HepG2 (cell line): ENCODE measurements at regions not wholly inside any gene's neighbourhood (a gene's known extent, or its start where the extent isn't known, plus 50 kb on each side); places are given as distances from the start of the nearest gene placed in this dataset.

ENCODE experiments used
- ATAC-seq: fragments of 200-7000 bp; cut with Tn5 transposase; 3 replicates; pipeline ENCODE4 v1.9.1; 2020; ENCODE audit warnings: mild to moderate bottlenecking, moderate library complexity
- BruUV-seq: library from RNA; stranded (reverse); fragments of 400-500 nt; replicated peaks from 2 replicates; lab custom pipeline; 2021; lab: Mats Ljungman, UMichigan
- CTCF ChIA-PET: fragments of 300-600 bp; formaldehyde crosslinking; extraction: SDS; loops from one replicate; lab custom pipeline; 2021; ENCODE audit warnings: low total read pairs, inconsistent platforms, low intra/inter-chr PET ratio; lab: Yijun Ruan, JAX
- POLR2A ChIA-PET: fragments of 350-600 bp; sonication (Branson Sonifier 250); formaldehyde crosslinking; loops from one replicate; lab custom pipeline; 2020; ENCODE audit warnings: antibody characterized with exemption, inconsistent platforms; lab: Yijun Ruan, JAX
- DNase-seq: peaks from one replicate; pipeline ENCODE4 v3.0.0-alpha.2; 2015; ENCODE audit warnings: low spot score
- FAIRE-seq: peaks from 3 replicates; lab custom pipeline; 2011; peaks lifted over from hg19 to GRCh38; lab: Jason Lieb, UNC
- H2AFZ ChIP-seq: one replicate; pipeline ENCODE4 v1.6.1; 2011; ENCODE audit warnings: low read length, inconsistent platforms
- H3K27ac ChIP-seq: fragments of 300-600 bp; 3 replicates; pipeline ENCODE4 v1.8.0; 2011; ENCODE audit warnings: mixed run types, mild to moderate bottlenecking, mixed read lengths, low read length, inconsistent platforms; ENCODE audit not compliant: insufficient read depth; ENCODE audit errors: extremely low read length
- H3K27me3 ChIP-seq, 2 experiments: fragments of 200-600 bp in 1 of 2; 2 replicates in 1 of 2; 3 replicates in 1 of 2; pipeline versions ENCODE4 v1.6.0 to v1.8.0; 2011; ENCODE audit warnings: low read length in 2 of 2, mild to moderate bottlenecking in 2 of 2, moderate library complexity in 2 of 2, inconsistent platforms in 1 of 2; ENCODE audit not compliant: insufficient read depth in 2 of 2, control insufficient read depth in 1 of 2
- H3K36me3 ChIP-seq, 2 experiments: fragments of 200-600 bp in 1 of 2; replicated peaks in 1 of 2; 2 replicates in 1 of 2; 3 replicates in 1 of 2; pipeline versions ENCODE4 v1.5.1 to v1.8.0; 2011; ENCODE audit warnings: low read length in 2 of 2, inconsistent platforms in 1 of 2; ENCODE audit not compliant: insufficient read depth in 2 of 2, control insufficient read depth in 1 of 2
- H3K4me1 ChIP-seq: 2 replicates; pipeline ENCODE4 v1.5.1; 2012; ENCODE audit warnings: low read length, inconsistent platforms; ENCODE audit not compliant: insufficient read depth
- H3K4me2 ChIP-seq: 2 replicates; pipeline ENCODE4 v1.6.0; 2011; ENCODE audit warnings: low read depth, low read length, inconsistent platforms
- H3K4me3 ChIP-seq, 3 experiments: fragments of 200-600 bp in 1 of 3; sonication (generic), shearing (Covaris generic) in 1 of 3; replicated peaks in 1 of 3; 2 replicates each; pipeline ENCODE4 v1.5.1; 2011 to 2016; ENCODE audit warnings: low read length in 3 of 3, inconsistent platforms in 2 of 3, low read depth in 2 of 3, mild to moderate bottlenecking in 2 of 3, control low read depth in 1 of 3, mixed read lengths in 1 of 3; ENCODE audit not compliant: insufficient read depth in 1 of 3
- H3K79me2 ChIP-seq: one replicate; pipeline ENCODE4 v1.6.1; 2011; ENCODE audit warnings: low read length, inconsistent platforms; ENCODE audit not compliant: insufficient read depth
- H3K9ac ChIP-seq: 2 replicates; pipeline ENCODE4 v1.6.0; 2011; ENCODE audit warnings: mild to moderate bottlenecking, low read depth, low read length, inconsistent platforms; ENCODE audit not compliant: insufficient read depth
- H3K9me3 ChIP-seq: 2 replicates; pipeline ENCODE4 v1.5.1; 2012; ENCODE audit warnings: mild to moderate bottlenecking, low read length
- H4K20me1 ChIP-seq: 2 replicates; pipeline ENCODE4 v1.6.0; 2011; ENCODE audit warnings: inconsistent platforms, mild to moderate bottlenecking, low read length, moderate library complexity; ENCODE audit not compliant: insufficient read depth
- ARNTL ChIP-seq: sonication (generic); formaldehyde crosslinking; IDR thresholded peaks from 2 replicates; pipeline ENCODE4 v1.4.0; 2020; ENCODE audit warnings: mild to moderate bottlenecking, missing genetic modification reagents
- GABPB1 ChIP-seq: IDR thresholded peaks from 2 replicates; pipeline ENCODE4 v1.6.1; 2016; ENCODE audit warnings: mild to moderate bottlenecking, missing genetic modification reagents, moderate library complexity, missing compliant biosample characterization
- NFIB ChIP-seq: sonication (generic); formaldehyde crosslinking; IDR thresholded peaks from 2 replicates; pipeline ENCODE4 v1.9.0; 2021; ENCODE audit warnings: missing genetic modification reagents, mild to moderate bottlenecking, borderline replicate concordance
- PHF5A ChIP-seq: IDR thresholded peaks from one replicate; pipeline ENCODE4 v1.6.1; 2018; ENCODE audit warnings: low read depth, missing genetic modification reagents; ENCODE audit not compliant: unreplicated experiment
- POLR2AphosphoS2 ChIP-seq: IDR thresholded peaks from 2 replicates; pipeline ENCODE4 v1.6.1; 2011; ENCODE audit warnings: low read depth, low read length, improper control_type of control experiment
- RXRB ChIP-seq: IDR thresholded peaks from 2 replicates; pipeline ENCODE4 v1.6.1; 2016; ENCODE audit warnings: borderline replicate concordance, missing genetic modification reagents, missing compliant biosample characterization
- SATB2 ChIP-seq: sonication (generic); formaldehyde crosslinking; IDR thresholded peaks from 2 replicates; pipeline ENCODE4 v1.5.0; 2020; ENCODE audit warnings: missing genetic modification reagents
- TRIM24 ChIP-seq: sonication (generic); formaldehyde crosslinking; IDR thresholded peaks from 2 replicates; pipeline ENCODE4 v1.8.0; 2022; ENCODE audit warnings: mild to moderate bottlenecking, missing genetic modification reagents
- ZNF143 ChIP-seq: sonication (generic); formaldehyde crosslinking; IDR thresholded peaks from 2 replicates; pipeline ENCODE4 v1.4.0; 2020; ENCODE audit warnings: missing genetic modification reagents
- ZNF30 ChIP-seq: sonication (generic); formaldehyde crosslinking; IDR thresholded peaks from 2 replicates; pipeline ENCODE4 v1.5.0; 2020; ENCODE audit warnings: mild to moderate bottlenecking, missing genetic modification reagents
- ZNF383 ChIP-seq: sonication (generic); formaldehyde crosslinking; IDR thresholded peaks from 2 replicates; pipeline ENCODE4 v1.4.0; 2020; ENCODE audit warnings: missing genetic modification reagents, mild to moderate bottlenecking, borderline replicate concordance
- ZNF749 ChIP-seq: sonication (generic); formaldehyde crosslinking; IDR thresholded peaks from 2 replicates; pipeline ENCODE4 v1.8.0; 2022; ENCODE audit warnings: mild to moderate bottlenecking, missing genetic modification reagents, moderate library complexity, borderline replicate concordance
- WGBS: methylation state at CpG from one replicate; pipeline ENCODE4 v1.1.6; 2017; ENCODE audit warnings: low lambda C conversion rate; 5-methylcytosine and 5-hydroxymethylcytosine counted together
- in situ Hi-C: cut with HindIII; loops from 2 replicates; pipeline ENCODE4 v1.10.0; 2017; ENCODE audit warnings: low pct_unique_long_range_greater_than_20kb; ENCODE audit not compliant: extremely low pct_ligation_motif_present
- intact Hi-C: fragments of 100-400 bp; cut with micrococcal nuclease; formaldehyde crosslinking; loops from one replicate; pipeline ENCODE4 v1.10.0; 2022; ENCODE audit not compliant: unreplicated experiment
- TF ChIP-seq, protein P1 (sequence below): sonication (generic); formaldehyde crosslinking; IDR thresholded peaks from 2 replicates; pipeline ENCODE4 v1.4.0; 2020; ENCODE audit warnings: mild to moderate bottlenecking, low read depth, missing genetic modification reagents
- TF ChIP-seq, protein P2 (sequence below): sonication (generic); formaldehyde crosslinking; IDR thresholded peaks from 2 replicates; pipeline ENCODE4 v1.4.0; 2020; ENCODE audit warnings: mild to moderate bottlenecking, missing genetic modification reagents

DNA sequence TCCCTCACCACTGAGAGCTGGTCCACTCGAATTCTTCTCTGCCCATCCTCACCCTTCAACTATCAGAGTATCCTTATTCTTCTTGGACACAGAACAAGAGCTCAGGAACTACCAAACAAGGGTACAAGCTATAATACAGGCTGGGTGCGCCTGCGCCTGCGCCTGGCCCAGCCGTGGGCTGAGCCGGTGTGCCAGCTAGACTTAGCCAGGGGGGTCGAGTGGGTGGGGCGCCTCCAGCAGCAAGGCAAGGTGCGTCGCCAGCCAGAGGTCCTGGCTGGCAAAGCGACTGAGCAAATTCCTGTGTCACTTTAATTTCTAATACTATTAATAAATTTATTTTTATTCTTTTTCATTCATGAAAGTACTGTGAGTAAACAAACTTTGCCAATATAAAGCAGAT is 1072.6 kb upstream of the PIK3C3 start:
- intact Hi-C loops = no loop called here
- WGBS = 16% methylated on average over 5 of the region's 11 CpGs
- FAIRE-seq (no peak), ATAC-seq (no peak)
- H4K20me1 ChIP-seq = no peaks in the 10 kb centered on the region
- H3K4me1 ChIP-seq = no peaks in the 10 kb centered on the region
- no peak overlapping the region for H3K4me2 ChIP-seq
- no peak overlapping the region for H3K9ac ChIP-seq
- POLR2A ChIA-PET = no interaction called here
- H3K9me3 ChIP-seq = no peaks in the 10 kb centered on the region
- H3K36me3 ChIP-seq = no peaks in the 10 kb centered on the region
- H3K4me3 ChIP-seq = no peak overlapping the region
- TF ChIP-seq ZNF749 (CRISPR knock-in tag) = no peak
- TF ChIP-seq GABPB1 (CRISPR knock-in tag) = no peak
- no peak for TF ChIP-seq SATB2 (CRISPR knock-in tag)
- no peak for TF ChIP-seq RXRB (CRISPR knock-in tag)
- TF ChIP-seq TRIM24 = no peak
- no peak for TF ChIP-seq ZNF383 (CRISPR knock-in tag)
- no peak for TF ChIP-seq ARNTL
- TF ChIP-seq, protein P1, sequence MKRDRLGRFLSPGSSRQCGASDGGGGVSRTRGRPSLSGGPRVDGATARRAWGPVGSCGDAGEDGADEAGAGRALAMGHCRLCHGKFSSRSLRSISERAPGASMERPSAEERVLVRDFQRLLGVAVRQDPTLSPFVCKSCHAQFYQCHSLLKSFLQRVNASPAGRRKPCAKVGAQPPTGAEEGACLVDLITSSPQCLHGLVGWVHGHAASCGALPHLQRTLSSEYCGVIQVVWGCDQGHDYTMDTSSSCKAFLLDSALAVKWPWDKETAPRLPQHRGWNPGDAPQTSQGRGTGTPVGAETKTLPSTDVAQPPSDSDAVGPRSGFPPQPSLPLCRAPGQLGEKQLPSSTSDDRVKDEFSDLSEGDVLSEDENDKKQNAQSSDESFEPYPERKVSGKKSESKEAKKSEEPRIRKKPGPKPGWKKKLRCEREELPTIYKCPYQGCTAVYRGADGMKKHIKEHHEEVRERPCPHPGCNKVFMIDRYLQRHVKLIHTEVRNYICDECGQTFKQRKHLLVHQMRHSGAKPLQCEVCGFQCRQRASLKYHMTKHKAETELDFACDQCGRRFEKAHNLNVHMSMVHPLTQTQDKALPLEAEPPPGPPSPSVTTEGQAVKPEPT (CRISPR knock-in tag) = no peak
- no peak for TF ChIP-seq POLR2AphosphoS2
- TF ChIP-seq PHF5A (CRISPR knock-in tag) = no peak
- TF ChIP-seq, protein P2, sequence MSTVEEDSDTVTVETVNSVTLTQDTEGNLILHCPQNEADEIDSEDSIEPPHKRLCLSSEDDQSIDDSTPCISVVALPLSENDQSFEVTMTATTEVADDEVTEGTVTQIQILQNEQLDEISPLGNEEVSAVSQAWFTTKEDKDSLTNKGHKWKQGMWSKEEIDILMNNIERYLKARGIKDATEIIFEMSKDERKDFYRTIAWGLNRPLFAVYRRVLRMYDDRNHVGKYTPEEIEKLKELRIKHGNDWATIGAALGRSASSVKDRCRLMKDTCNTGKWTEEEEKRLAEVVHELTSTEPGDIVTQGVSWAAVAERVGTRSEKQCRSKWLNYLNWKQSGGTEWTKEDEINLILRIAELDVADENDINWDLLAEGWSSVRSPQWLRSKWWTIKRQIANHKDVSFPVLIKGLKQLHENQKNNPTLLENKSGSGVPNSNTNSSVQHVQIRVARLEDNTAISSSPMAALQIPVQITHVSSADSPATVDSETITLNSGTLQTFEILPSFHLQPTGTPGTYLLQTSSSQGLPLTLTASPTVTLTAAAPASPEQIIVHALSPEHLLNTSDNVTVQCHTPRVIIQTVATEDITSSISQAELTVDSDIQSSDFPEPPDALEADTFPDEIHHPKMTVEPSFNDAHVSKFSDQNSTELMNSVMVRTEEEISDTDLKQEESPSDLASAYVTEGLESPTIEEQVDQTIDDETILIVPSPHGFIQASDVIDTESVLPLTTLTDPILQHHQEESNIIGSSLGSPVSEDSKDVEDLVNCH (CRISPR knock-in tag) = no peak
- no peak for TF ChIP-seq ZNF143 (CRISPR knock-in tag)
- no peak for TF ChIP-seq NFIB (CRISPR knock-in tag)
- no peak for TF ChIP-seq ZNF30
- TF ChIP-seq, all 625 proteins: peak for 0
- Histone ChIP-seq H3K27me3 (no peaks in the 10 kb centered on the region), H2AFZ (no peak overlapping the region), H3K79me2 (no peaks in the 10 kb centered on the region), H3K27ac (no peak overlapping the region)
- in situ Hi-C loops = no loop called here
- DNase-seq = no peak
- CTCF ChIA-PET = no interaction called here
- no TSS peak for BruUV-seq
